ENCODE measurements at regions not wholly inside any gene's neighbourhood (a gene's known extent, or its start where the extent isn't known, plus 50 kb on each side); places are given as distances from the start of the nearest gene placed in this dataset.

DNA sequence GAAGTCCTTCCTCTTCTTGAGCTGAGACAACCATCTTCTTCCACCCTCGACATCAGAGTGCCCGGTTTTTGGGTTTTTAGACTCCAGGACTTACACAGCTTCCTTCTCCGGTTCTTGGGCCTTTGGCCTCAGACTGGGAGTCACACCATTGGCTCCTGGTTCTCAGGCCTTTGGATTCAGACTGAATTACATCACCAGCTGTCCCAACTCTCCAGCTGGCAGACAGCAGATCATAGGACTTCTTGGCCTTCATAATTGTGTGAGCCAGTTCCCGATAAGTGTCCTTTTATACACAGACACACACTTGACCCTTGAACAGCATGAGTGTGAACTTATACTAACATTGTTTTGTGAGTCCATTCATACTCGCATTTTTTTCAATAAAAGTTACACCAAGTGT, 166.0 kb upstream of the UBL3 start:
- TF ChIP-seq, protein P1, sequence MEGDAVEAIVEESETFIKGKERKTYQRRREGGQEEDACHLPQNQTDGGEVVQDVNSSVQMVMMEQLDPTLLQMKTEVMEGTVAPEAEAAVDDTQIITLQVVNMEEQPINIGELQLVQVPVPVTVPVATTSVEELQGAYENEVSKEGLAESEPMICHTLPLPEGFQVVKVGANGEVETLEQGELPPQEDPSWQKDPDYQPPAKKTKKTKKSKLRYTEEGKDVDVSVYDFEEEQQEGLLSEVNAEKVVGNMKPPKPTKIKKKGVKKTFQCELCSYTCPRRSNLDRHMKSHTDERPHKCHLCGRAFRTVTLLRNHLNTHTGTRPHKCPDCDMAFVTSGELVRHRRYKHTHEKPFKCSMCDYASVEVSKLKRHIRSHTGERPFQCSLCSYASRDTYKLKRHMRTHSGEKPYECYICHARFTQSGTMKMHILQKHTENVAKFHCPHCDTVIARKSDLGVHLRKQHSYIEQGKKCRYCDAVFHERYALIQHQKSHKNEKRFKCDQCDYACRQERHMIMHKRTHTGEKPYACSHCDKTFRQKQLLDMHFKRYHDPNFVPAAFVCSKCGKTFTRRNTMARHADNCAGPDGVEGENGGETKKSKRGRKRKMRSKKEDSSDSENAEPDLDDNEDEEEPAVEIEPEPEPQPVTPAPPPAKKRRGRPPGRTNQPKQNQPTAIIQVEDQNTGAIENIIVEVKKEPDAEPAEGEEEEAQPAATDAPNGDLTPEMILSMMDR (IDR thresholded peaks at IDR 0.05) = no peak
- TF ChIP-seq, protein P2, sequence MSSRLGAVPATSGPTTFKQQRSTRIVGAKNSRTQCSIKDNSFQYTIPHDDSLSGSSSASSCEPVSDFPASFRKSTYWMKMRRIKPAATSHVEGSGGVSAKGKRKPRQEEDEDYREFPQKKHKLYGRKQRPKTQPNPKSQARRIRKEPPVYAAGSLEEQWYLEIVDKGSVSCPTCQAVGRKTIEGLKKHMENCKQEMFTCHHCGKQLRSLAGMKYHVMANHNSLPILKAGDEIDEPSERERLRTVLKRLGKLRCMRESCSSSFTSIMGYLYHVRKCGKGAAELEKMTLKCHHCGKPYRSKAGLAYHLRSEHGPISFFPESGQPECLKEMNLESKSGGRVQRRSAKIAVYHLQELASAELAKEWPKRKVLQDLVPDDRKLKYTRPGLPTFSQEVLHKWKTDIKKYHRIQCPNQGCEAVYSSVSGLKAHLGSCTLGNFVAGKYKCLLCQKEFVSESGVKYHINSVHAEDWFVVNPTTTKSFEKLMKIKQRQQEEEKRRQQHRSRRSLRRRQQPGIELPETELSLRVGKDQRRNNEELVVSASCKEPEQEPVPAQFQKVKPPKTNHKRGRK (CRISPR knock-in tag; IDR thresholded peaks at IDR 0.05; ENCODE audit: borderline replicate concordance) = no peak
- TF ChIP-seq, protein P3, sequence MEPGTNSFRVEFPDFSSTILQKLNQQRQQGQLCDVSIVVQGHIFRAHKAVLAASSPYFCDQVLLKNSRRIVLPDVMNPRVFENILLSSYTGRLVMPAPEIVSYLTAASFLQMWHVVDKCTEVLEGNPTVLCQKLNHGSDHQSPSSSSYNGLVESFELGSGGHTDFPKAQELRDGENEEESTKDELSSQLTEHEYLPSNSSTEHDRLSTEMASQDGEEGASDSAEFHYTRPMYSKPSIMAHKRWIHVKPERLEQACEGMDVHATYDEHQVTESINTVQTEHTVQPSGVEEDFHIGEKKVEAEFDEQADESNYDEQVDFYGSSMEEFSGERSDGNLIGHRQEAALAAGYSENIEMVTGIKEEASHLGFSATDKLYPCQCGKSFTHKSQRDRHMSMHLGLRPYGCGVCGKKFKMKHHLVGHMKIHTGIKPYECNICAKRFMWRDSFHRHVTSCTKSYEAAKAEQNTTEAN (CRISPR knock-in tag; IDR thresholded peaks at IDR 0.05) = no peak
- TF ChIP-seq, protein P4, sequence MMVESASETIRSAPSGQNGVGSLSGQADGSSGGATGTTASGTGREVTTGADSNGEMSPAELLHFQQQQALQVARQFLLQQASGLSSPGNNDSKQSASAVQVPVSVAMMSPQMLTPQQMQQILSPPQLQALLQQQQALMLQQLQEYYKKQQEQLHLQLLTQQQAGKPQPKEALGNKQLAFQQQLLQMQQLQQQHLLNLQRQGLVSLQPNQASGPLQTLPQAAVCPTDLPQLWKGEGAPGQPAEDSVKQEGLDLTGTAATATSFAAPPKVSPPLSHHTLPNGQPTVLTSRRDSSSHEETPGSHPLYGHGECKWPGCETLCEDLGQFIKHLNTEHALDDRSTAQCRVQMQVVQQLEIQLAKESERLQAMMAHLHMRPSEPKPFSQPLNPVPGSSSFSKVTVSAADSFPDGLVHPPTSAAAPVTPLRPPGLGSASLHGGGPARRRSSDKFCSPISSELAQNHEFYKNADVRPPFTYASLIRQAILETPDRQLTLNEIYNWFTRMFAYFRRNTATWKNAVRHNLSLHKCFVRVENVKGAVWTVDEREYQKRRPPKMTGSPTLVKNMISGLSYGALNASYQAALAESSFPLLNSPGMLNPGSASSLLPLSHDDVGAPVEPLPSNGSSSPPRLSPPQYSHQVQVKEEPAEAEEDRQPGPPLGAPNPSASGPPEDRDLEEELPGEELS (CRISPR knock-in tag; IDR thresholded peaks at IDR 0.05) = no peak
- TF ChIP-seq NFYB (CRISPR knock-in tag; conservative IDR thresholded peaks at IDR 0.05; ENCODE audit: low read depth) (no peak), ETV6 (CRISPR knock-in tag; IDR thresholded peaks at IDR 0.05) (no peak), ZNF416 (CRISPR knock-in tag; IDR thresholded peaks at IDR 0.05) (no peak), IRF2 (CRISPR knock-in tag; IDR thresholded peaks at IDR 0.05; ENCODE audit: borderline replicate concordance, low read depth) (no peak), NR3C1 (CRISPR knock-in tag; conservative IDR thresholded peaks at IDR 0.05; ENCODE audit: low read depth) (no peak)
- TF ChIP-seq, protein P5, sequence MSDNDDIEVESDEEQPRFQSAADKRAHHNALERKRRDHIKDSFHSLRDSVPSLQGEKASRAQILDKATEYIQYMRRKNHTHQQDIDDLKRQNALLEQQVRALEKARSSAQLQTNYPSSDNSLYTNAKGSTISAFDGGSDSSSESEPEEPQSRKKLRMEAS (CRISPR knock-in tag; IDR thresholded peaks at IDR 0.05) = no peak
- TF ChIP-seq, protein P6, sequence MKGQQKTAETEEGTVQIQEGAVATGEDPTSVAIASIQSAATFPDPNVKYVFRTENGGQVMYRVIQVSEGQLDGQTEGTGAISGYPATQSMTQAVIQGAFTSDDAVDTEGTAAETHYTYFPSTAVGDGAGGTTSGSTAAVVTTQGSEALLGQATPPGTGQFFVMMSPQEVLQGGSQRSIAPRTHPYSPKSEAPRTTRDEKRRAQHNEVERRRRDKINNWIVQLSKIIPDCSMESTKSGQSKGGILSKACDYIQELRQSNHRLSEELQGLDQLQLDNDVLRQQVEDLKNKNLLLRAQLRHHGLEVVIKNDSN (CRISPR knock-in tag; IDR thresholded peaks at IDR 0.05) = no peak
- TF ChIP-seq, protein P7, sequence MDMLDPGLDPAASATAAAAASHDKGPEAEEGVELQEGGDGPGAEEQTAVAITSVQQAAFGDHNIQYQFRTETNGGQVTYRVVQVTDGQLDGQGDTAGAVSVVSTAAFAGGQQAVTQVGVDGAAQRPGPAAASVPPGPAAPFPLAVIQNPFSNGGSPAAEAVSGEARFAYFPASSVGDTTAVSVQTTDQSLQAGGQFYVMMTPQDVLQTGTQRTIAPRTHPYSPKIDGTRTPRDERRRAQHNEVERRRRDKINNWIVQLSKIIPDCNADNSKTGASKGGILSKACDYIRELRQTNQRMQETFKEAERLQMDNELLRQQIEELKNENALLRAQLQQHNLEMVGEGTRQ (CRISPR knock-in tag; IDR thresholded peaks at IDR 0.05) = no peak
- TF ChIP-seq, protein P8, sequence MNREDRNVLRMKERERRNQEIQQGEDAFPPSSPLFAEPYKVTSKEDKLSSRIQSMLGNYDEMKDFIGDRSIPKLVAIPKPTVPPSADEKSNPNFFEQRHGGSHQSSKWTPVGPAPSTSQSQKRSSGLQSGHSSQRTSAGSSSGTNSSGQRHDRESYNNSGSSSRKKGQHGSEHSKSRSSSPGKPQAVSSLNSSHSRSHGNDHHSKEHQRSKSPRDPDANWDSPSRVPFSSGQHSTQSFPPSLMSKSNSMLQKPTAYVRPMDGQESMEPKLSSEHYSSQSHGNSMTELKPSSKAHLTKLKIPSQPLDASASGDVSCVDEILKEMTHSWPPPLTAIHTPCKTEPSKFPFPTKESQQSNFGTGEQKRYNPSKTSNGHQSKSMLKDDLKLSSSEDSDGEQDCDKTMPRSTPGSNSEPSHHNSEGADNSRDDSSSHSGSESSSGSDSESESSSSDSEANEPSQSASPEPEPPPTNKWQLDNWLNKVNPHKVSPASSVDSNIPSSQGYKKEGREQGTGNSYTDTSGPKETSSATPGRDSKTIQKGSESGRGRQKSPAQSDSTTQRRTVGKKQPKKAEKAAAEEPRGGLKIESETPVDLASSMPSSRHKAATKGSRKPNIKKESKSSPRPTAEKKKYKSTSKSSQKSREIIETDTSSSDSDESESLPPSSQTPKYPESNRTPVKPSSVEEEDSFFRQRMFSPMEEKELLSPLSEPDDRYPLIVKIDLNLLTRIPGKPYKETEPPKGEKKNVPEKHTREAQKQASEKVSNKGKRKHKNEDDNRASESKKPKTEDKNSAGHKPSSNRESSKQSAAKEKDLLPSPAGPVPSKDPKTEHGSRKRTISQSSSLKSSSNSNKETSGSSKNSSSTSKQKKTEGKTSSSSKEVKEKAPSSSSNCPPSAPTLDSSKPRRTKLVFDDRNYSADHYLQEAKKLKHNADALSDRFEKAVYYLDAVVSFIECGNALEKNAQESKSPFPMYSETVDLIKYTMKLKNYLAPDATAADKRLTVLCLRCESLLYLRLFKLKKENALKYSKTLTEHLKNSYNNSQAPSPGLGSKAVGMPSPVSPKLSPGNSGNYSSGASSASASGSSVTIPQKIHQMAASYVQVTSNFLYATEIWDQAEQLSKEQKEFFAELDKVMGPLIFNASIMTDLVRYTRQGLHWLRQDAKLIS (CRISPR knock-in tag; IDR thresholded peaks at IDR 0.05; ENCODE audit: borderline replicate concordance) = no peak
